Osteoblast (primary cell): ENCODE measurements at regions not wholly inside any gene's neighbourhood (a gene's known extent, or its start where the extent isn't known, plus 50 kb on each side); places are given as distances from the start of the nearest gene placed in this dataset.

Source experiments
- DNase-seq: peaks from one replicate; pipeline ENCODE4 v3.0.0; 2011; ENCODE audit warnings: low spot score, mixed read lengths; ENCODE audit not compliant: insufficient read length; ENCODE audit errors: missing footprints
- H2AFZ ChIP-seq: 2 replicates; pipeline ENCODE4 v1.6.0; 2011; ENCODE audit warnings: mild to moderate bottlenecking, low read length
- H3K27ac ChIP-seq: 2 replicates; pipeline ENCODE4 v1.5.1; 2011; ENCODE audit warnings: mild to moderate bottlenecking, low read depth, low read length, moderate library complexity
- H3K27me3 ChIP-seq: 2 replicates; pipeline ENCODE4 v1.6.0; 2012; ENCODE audit warnings: mild to moderate bottlenecking, control low read depth, inconsistent platforms, low read length, moderate library complexity; ENCODE audit not compliant: insufficient read depth
- H3K36me3 ChIP-seq: 2 replicates; pipeline ENCODE4 v1.5.1; 2011; ENCODE audit warnings: mild to moderate bottlenecking, low read length, control low read depth, moderate library complexity; ENCODE audit not compliant: insufficient read depth
- H3K4me1 ChIP-seq: 2 replicates; pipeline ENCODE4 v1.5.1; 2011; ENCODE audit warnings: mild to moderate bottlenecking, low read length, control low read depth, moderate library complexity; ENCODE audit not compliant: insufficient read depth
- H3K4me2 ChIP-seq: 2 replicates; pipeline ENCODE4 v1.6.0; 2011; ENCODE audit warnings: mild to moderate bottlenecking, low read length; ENCODE audit not compliant: insufficient read depth
- H3K4me3 ChIP-seq: fragments of 200-600 bp; sonication (generic); 3 replicates; pipeline ENCODE4 v1.5.1; 2012; ENCODE audit warnings: mild to moderate bottlenecking, low read length, inconsistent platforms; ENCODE audit not compliant: insufficient read depth
- H3K79me2 ChIP-seq: 2 replicates; pipeline ENCODE4 v1.6.0; 2012; ENCODE audit warnings: mild to moderate bottlenecking, low read length, control low read depth, inconsistent platforms; ENCODE audit not compliant: insufficient read depth
- H3K9me3 ChIP-seq: 2 replicates; pipeline ENCODE4 v1.5.1; 2011; ENCODE audit warnings: low read depth, low read length, control low read depth
- H4K20me1 ChIP-seq: 2 replicates; pipeline ENCODE4 v1.6.0; 2012; ENCODE audit warnings: mild to moderate bottlenecking, low read length, control low read depth; ENCODE audit not compliant: insufficient read depth
- CTCF ChIP-seq: IDR thresholded peaks from 2 replicates; pipeline ENCODE4 v1.5.1; 2011; ENCODE audit warnings: mild to moderate bottlenecking, low read depth, low read length, moderate library complexity; ENCODE audit errors: extremely low read depth

- Histone ChIP-seq H2AFZ (no peak overlapping the region), H3K4me2 (no peak overlapping the region), H3K36me3 (no peaks in the 10 kb centered on the region), H3K4me1 (no peaks in the 10 kb centered on the region), H3K27me3 (no peaks in the 10 kb centered on the region), H3K79me2 (no peaks in the 10 kb centered on the region), H3K27ac (no peak overlapping the region), H3K4me3 (no peak overlapping the region), H4K20me1 (no peaks in the 10 kb centered on the region), H3K9me3 (no peaks in the 10 kb centered on the region)
- no peak for TF ChIP-seq CTCF
- DNase-seq, result no peak
These were observed 100.6 kb upstream of the ST8SIA3 start for GRCh38 chr18:57251747-57252146.

- no peaks in the 10 kb centered on the region for H3K4me1 ChIP-seq
- no peak overlapping the region for H3K4me2 ChIP-seq
- no peak overlapping the region for H3K4me3 ChIP-seq
- no peaks in the 10 kb centered on the region for H3K9me3 ChIP-seq
- H3K36me3 ChIP-seq, result no peaks in the 10 kb centered on the region
- H3K27me3 ChIP-seq, result no peaks in the 10 kb centered on the region
- H2AFZ ChIP-seq, result no peak overlapping the region
- no peak for DNase-seq
- H4K20me1 ChIP-seq, result no peaks in the 10 kb centered on the region
- TF ChIP-seq CTCF, result no peak
- H3K79me2 ChIP-seq, result no peaks in the 10 kb centered on the region
- H3K27ac ChIP-seq, result no peak overlapping the region
These were observed 98.5 kb upstream of the ST8SIA3 start for GRCh38 chr18:57253903-57254302.

- H3K79me2 ChIP-seq, result no peaks in the 10 kb centered on the region
These were observed 94.1 kb upstream of the ST8SIA3 start for GRCh38 chr18:57258131-57258777.

More at GRCh38 chr18:57258131-57258777, 94.1 kb upstream of the ST8SIA3 start:
- Histone ChIP-seq H4K20me1 (no peaks in the 10 kb centered on the region), H3K36me3 (no peaks in the 10 kb centered on the region), H3K4me3 (no peak overlapping the region), H3K9me3 (no peaks in the 10 kb centered on the region), H3K27me3 (no peaks in the 10 kb centered on the region), H3K4me2 (no peak overlapping the region), H3K27ac (no peak overlapping the region), H2AFZ (no peak overlapping the region), H3K4me1 (no peaks in the 10 kb centered on the region)
- no peak for DNase-seq
- no peak for TF ChIP-seq CTCF
